Endothelial cell of umbilical vein (primary cell): ENCODE measurements at regions not wholly inside any gene's neighbourhood (a gene's known extent, or its start where the extent isn't known, plus 50 kb on each side); places are given as distances from the start of the nearest gene placed in this dataset.

Experiments used
- BruUV-seq: library from RNA; stranded (reverse); fragments of 400-500 nt; replicated peaks from 2 replicates; lab custom pipeline; 2021; lab: Mats Ljungman, UMichigan
- CTCF ChIA-PET: fragments of 300-600, 350-600 bp; sonication (Branson Sonifier 250); formaldehyde crosslinking; loops from one replicate; lab custom pipeline; 2021; ENCODE audit warnings: antibody characterized with exemption, inconsistent platforms; lab: Charles Lee
- POLR2A ChIA-PET: fragments of 300-600, 350-600 bp; sonication (Branson Sonifier 250); formaldehyde crosslinking; loops from one replicate; lab custom pipeline; 2021; ENCODE audit warnings: antibody characterized with exemption, inconsistent platforms; lab: Charles Lee
- DNase-seq: peaks from one replicate; pipeline ENCODE4 v3.0.0-alpha.2; 2011; ENCODE audit warnings: low read depth, low spot score
- FAIRE-seq: peaks from 2 replicates; lab custom pipeline; 2011; peaks lifted over from hg19 to GRCh38; lab: Jason Lieb, UNC
- H2AFZ ChIP-seq: 2 replicates; pipeline ENCODE4 v1.6.0; 2012; ENCODE audit warnings: low read depth, low read length, control low read depth, inconsistent platforms
- H3K27ac ChIP-seq: 2 replicates; pipeline ENCODE4 v1.5.1; 2011; ENCODE audit warnings: low read depth, mild to moderate bottlenecking, control low read depth, low read length, moderate library complexity; ENCODE audit not compliant: insufficient read depth
- H3K27me3 ChIP-seq, 2 experiments: 2 replicates each; pipeline versions ENCODE4 v1.6.0 to v1.6.1; 2011; ENCODE audit warnings: low read length in 2 of 2, mixed read lengths in 1 of 2; ENCODE audit not compliant: control insufficient read depth in 2 of 2, insufficient read depth in 2 of 2
- H3K36me3 ChIP-seq, 2 experiments: 2 replicates in 1 of 2; 3 replicates in 1 of 2; pipeline ENCODE4 v1.5.1; 2011; ENCODE audit warnings: low read length in 2 of 2, mild to moderate bottlenecking in 1 of 2, moderate library complexity in 1 of 2; ENCODE audit not compliant: control insufficient read depth in 2 of 2, insufficient read depth in 2 of 2; ENCODE audit errors: extremely low read depth in 1 of 2
- H3K4me1 ChIP-seq: 3 replicates; pipeline ENCODE4 v1.5.1; 2011; ENCODE audit warnings: mild to moderate bottlenecking, low read length; ENCODE audit not compliant: control insufficient read depth, insufficient read depth; ENCODE audit errors: extremely low read depth
- H3K4me2 ChIP-seq: 2 replicates; pipeline ENCODE4 v1.6.1; 2011; ENCODE audit warnings: low read length, control low read depth, mixed read lengths; ENCODE audit not compliant: insufficient read depth
- H3K4me3 ChIP-seq, 3 experiments: fragments of 200-600 bp in 1 of 3; sonication (generic), shearing (Covaris generic) in 1 of 3; replicated peaks in 1 of 3; 2 replicates each; pipeline ENCODE4 v1.5.1; 2011 to 2016; ENCODE audit warnings: control low read depth in 3 of 3, low read length in 3 of 3, mild to moderate bottlenecking in 2 of 3, inconsistent platforms in 1 of 3, low read depth in 1 of 3, moderate library complexity in 1 of 3; ENCODE audit not compliant: insufficient read depth in 1 of 3
- H3K79me2 ChIP-seq: 2 replicates; pipeline ENCODE4 v1.6.0; 2012; ENCODE audit warnings: low read length, inconsistent platforms; ENCODE audit not compliant: control insufficient read depth, insufficient read depth
- H3K9ac ChIP-seq: replicated peaks from 2 replicates; pipeline ENCODE3; 2011; ENCODE audit warnings: low read length, control low read depth; ENCODE audit not compliant: insufficient read depth; ENCODE audit errors: extremely low read depth
- H3K9me1 ChIP-seq: replicated peaks from 3 replicates; pipeline ENCODE4 v1.6.0; 2011; ENCODE audit warnings: mild to moderate bottlenecking, low read length; ENCODE audit not compliant: control insufficient read depth, insufficient read depth; ENCODE audit errors: extremely low read depth
- H3K9me3 ChIP-seq: replicated peaks from 2 replicates; pipeline ENCODE4 v1.5.1; 2012; ENCODE audit warnings: low read length, inconsistent platforms; ENCODE audit not compliant: control insufficient read depth, insufficient read depth
- H4K20me1 ChIP-seq: replicated peaks from 2 replicates; pipeline ENCODE3; 2011; ENCODE audit warnings: mild to moderate bottlenecking, low read length; ENCODE audit not compliant: control insufficient read depth, insufficient read depth; ENCODE audit errors: extremely low read depth
- EZH2 ChIP-seq: IDR thresholded peaks from 2 replicates; pipeline ENCODE4 v1.6.1; 2012; ENCODE audit warnings: borderline replicate concordance, low read depth, mild to moderate bottlenecking, moderate library complexity, low read length, inconsistent platforms; ENCODE audit not compliant: severe bottlenecking
- FOS ChIP-seq: IDR thresholded peaks from 2 replicates; pipeline ENCODE4 v1.6.1; 2011; ENCODE audit warnings: mild to moderate bottlenecking, low read length, moderate library complexity, borderline replicate concordance; ENCODE audit not compliant: insufficient read depth
- GATA2 ChIP-seq: IDR thresholded peaks from 2 replicates; pipeline ENCODE4 v1.7.0; 2011; ENCODE audit warnings: low read depth, mild to moderate bottlenecking, moderate library complexity, mixed read lengths, low read length; ENCODE audit not compliant: insufficient read length, insufficient read depth
- JUN ChIP-seq: IDR thresholded peaks from 2 replicates; pipeline ENCODE4 v1.6.1; 2011; ENCODE audit warnings: borderline replicate concordance, low read depth; ENCODE audit not compliant: insufficient read length, insufficient read depth
- MAX ChIP-seq: IDR thresholded peaks from 2 replicates; pipeline ENCODE4 v1.6.1; 2011; ENCODE audit not compliant: insufficient read depth, insufficient read length
- MYC ChIP-seq: IDR thresholded peaks from one replicate; pipeline ENCODE4 v1.6.1; 2011; ENCODE audit warnings: mild to moderate bottlenecking, low read depth, low read length
- POLR2A ChIP-seq: IDR thresholded peaks from 2 replicates; pipeline ENCODE4 v1.6.1; 2012; ENCODE audit warnings: low read depth, mild to moderate bottlenecking, control low read depth, low read length
- POLR2AphosphoS5 ChIP-seq: IDR thresholded peaks from 2 replicates; pipeline ENCODE4 v1.6.1; 2012; ENCODE audit warnings: low read depth, mild to moderate bottlenecking, control low read depth, low read length, moderate library complexity; ENCODE audit not compliant: insufficient read depth
- dilution Hi-C: fragments of 300-500 bp; cut with MboI; formaldehyde crosslinking; loops from one replicate; pipeline ENCODE4 v1.15.0; 2019; ENCODE audit warnings: low sequenced_read_pairs; ENCODE audit not compliant: extremely low pct_ligation_motif_present
- intact Hi-C: fragments of 100-400 bp; cut with micrococcal nuclease; formaldehyde crosslinking; loops from one replicate; pipeline ENCODE4 v1.10.0; 2022
- TF ChIP-seq, protein P1 (sequence below), 2 donors: IDR thresholded peaks; 1 replicate in 1 of 2; 2 replicates in 1 of 2; pipeline ENCODE4 v1.5.1; 2011; ENCODE audit warnings: low read length in 2 of 2, mild to moderate bottlenecking in 2 of 2, moderate library complexity in 2 of 2, control low read depth in 1 of 2, inconsistent platforms in 1 of 2, low read depth in 1 of 2; ENCODE audit not compliant: insufficient read depth in 1 of 2; ENCODE audit errors: extremely low read depth in 1 of 2

DNA sequence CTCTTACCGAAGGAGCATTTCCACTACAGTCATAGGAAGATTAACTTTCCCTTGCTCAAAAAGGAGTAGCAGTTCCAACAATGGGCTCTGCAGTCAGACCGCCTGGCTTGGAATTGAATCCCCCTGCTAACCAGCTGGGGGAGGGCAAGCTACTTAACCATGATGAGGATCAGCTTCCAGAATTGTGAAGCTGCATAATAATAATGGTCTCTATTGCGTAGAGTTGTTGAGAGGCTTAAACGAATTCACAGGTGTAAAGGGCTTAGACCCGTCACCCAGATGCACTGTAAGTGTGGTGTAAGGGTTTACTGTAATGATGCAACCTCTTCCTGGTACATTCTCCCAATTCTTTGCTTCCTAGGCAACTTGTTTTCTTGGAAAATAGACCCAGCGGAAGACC lies 185.2 kb upstream of the RGMA start:
- intact Hi-C loops = no loop called here
- H3K4me3 ChIP-seq = no peak overlapping the region
- H2AFZ ChIP-seq = no peak overlapping the region
- H3K36me3 ChIP-seq = no peaks in the 10 kb centered on the region
- no peaks in the 10 kb centered on the region for H4K20me1 ChIP-seq
- no peak for TF ChIP-seq MAX
- TF ChIP-seq MYC = no peak
- TF ChIP-seq POLR2A = no peak
- TF ChIP-seq, protein P1, sequence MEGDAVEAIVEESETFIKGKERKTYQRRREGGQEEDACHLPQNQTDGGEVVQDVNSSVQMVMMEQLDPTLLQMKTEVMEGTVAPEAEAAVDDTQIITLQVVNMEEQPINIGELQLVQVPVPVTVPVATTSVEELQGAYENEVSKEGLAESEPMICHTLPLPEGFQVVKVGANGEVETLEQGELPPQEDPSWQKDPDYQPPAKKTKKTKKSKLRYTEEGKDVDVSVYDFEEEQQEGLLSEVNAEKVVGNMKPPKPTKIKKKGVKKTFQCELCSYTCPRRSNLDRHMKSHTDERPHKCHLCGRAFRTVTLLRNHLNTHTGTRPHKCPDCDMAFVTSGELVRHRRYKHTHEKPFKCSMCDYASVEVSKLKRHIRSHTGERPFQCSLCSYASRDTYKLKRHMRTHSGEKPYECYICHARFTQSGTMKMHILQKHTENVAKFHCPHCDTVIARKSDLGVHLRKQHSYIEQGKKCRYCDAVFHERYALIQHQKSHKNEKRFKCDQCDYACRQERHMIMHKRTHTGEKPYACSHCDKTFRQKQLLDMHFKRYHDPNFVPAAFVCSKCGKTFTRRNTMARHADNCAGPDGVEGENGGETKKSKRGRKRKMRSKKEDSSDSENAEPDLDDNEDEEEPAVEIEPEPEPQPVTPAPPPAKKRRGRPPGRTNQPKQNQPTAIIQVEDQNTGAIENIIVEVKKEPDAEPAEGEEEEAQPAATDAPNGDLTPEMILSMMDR (IDR thresholded peaks at IDR 0.05; ENCODE audit: extremely low read depth in 1 of 2, insufficient read depth in 1 of 2, low read depth in 1 of 2, low read length in 2 of 2) = no peak
- no peak for TF ChIP-seq JUN
- TF ChIP-seq POLR2AphosphoS5 = no peak
- TF ChIP-seq GATA2 = no peak
- no peak for TF ChIP-seq EZH2
- TF ChIP-seq FOS = no peak
- H3K4me2 ChIP-seq = no peak overlapping the region
- H3K9me3 ChIP-seq = peaks cover 7% of the 10 kb centered on the region
- ChIA-PET POLR2A (no interaction called here), CTCF (interaction anchor here (0.6 kb wide), 1 partner anchor 95 kb away, joined by 3 read pairs; no protein-coding TSS in a partner anchor)
- no peaks in the 10 kb centered on the region for H3K9me1 ChIP-seq
- no TSS peak for BruUV-seq
- FAIRE-seq (no peak), DNase-seq (no peak)
- no peaks in the 10 kb centered on the region for H3K27me3 ChIP-seq
- H3K4me1 ChIP-seq = no peaks in the 10 kb centered on the region
- no peaks in the 10 kb centered on the region for H3K79me2 ChIP-seq
- H3K27ac ChIP-seq = no peak overlapping the region
- dilution Hi-C loops = no loop called here
- no peak overlapping the region for H3K9ac ChIP-seq
